Cerebellar cortex (tissue), 1 donor: ENCODE measurements at regions not wholly inside any gene's neighbourhood (a gene's known extent, or its start where the extent isn't known, plus 50 kb on each side); places are given as distances from the start of the nearest gene placed in this dataset.
A peak's percentile ranks its signal among the peaks of the same experiment; 100 is the strongest.

Experiments used
- DNase-seq: peaks from one replicate; pipeline ENCODE4 v3.0.0-alpha.2; 2015; ENCODE audit warnings: low spot score

DNA sequence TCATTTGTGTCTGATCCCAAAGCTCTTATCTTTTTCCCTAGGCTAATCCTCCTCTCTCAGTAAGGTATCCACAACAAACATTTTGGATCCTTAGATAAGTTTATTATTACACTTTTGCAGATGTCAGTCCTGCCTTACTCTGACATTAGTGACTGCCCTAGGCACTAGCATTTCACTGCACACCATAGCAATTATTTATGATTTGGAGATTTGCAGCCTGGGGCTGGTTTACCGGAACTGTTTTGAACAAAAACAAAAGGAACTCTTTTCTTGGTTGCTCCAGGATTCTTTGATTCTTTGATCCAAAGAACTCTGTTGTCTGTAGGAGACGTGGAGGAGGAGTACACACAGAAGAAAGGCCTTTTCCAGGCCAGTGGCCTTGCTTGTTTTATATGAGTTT is 80.4 kb downstream of the EDNRB start:
- DNase-seq, result no peak

DNA sequence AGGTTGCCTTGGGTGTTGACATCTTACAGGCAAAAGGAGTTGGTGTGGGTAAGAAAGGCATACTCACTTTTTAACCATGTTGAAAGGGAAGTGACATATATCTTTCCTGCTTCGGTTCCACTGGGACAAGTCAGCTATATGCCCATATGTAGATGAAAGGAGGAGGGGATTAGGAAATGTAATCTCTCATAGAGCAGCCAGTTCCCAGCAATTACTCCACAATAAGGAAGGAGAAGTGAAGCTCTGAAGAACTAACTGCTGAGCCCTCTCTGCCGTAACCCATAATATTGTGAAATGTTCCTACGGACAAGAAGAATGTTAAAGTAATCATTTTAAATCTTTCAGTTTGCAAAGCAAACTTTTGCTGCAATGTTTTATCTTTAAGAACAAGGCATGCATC is 82.2 kb downstream of the EDNRB start:
- no peak for DNase-seq

DNA sequence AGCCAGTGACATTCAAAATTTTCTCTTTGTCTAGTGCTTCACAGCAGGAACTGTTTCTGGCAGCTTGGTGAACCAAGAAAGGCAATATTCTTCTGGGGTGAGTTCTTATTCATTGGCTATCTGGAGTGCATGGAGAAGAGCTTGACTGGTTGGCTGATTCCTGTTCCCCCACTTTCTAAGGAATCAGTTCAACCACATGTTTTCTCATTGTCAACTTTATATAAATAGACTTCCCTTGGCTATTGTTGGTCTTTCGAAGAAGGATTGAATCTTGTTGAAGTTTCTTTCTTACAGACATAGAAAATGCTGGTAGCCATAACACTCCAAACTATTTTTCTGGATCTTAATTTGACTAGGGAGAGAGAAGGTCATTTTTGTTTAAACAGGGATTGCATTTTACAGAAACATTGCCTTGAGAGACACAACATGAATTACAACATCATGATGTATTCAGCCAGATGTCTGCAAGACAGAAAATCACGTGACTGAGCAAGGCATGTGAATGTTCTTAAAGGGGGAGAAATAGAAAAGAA is 85.2 kb downstream of the EDNRB start:
- no peak for DNase-seq

DNA sequence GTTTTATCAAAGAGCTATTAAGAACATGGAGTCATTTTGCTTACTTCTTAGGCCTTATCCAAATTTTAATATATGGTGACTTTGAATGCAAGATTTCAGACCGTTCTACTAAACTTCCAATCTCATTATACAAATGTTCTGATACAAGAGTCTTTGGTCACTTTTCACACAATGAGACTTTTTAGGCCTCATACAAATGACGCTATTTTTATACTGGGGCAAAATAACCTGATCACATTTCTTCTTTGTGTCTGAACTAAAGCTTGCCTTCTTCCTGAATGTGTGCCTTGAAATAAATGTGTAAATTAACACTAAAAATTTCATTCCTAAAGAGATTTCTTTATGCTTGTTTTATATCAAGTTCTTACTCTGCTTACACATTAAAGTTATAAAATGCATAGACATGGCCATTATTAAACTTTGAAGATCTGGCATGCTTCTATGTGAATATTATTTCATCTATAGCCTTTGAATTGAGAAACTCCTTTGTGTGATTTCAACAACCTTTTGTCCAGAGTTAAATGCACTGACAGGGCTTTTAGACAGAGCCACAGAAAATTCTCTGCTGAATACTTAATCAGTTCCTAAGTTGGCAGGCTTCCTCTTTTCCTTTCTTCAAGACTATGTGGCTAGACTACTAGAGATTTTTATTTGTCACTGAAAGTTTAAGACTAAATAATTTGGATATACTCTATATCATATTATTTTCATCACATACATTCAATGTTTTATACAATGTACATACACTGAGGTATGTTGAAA is 86.1 kb downstream of the EDNRB start:
- DNase-seq, result peak; percentile 19

DNA sequence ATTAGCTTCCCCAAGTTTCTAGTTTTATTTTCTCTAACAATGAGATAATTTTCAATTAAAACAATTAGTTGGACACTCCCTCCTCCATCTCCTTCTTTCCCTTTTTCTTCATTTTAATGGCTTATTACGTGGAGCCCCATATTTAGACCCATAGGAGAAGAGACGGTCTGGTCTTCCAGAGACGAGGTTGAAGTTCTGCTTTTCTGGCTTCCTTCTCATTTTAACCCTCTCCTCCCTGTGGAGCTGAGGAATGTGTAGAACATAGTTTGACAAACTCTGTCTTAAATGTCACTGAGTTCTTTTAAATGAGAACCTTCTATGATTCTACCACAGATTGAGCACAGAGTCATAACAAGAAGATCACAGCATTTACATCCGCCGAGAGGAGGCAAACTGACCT is 86.8 kb downstream of the EDNRB start:
- DNase-seq, result no peak

DNA sequence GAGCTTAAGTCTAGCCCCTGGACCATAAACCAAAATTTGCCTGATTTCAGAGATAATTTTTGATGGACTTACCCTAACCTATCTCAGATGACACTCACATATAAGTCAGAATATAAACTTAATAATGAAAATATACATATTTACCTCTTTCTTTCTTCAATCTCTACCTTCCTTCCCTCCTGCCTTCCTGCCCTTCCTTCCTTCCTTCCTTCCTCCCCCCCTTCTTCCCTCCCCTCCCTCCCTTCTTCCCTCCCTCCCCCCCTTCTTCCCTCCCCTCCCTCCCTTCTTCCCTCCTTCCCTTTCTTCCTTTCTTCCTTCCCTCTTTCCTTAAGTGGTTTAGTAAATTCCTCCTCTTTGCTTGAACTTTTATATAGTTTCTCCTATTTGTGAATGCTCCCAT is 88.7 kb downstream of the EDNRB start:
- no peak for DNase-seq

DNA sequence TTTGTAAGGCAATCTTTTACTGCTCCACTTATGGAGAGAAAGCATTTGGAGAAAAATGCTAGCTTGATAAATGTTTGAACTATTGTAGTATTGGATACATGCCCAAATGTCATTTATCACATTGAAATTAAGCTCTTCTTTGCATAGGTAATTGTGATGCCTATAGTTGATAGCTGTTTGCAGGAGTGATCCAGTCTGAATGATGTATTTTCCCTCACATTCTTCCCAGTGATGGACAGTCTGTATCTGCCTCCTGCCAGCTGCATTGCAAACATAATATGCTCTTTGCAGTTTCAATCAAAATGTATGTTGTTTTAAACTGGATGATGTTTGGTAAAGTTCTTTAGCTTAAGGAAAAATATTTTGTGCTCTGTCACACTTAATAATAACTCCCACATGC is 89.8 kb downstream of the EDNRB start:
- DNase-seq, result no peak

DNA sequence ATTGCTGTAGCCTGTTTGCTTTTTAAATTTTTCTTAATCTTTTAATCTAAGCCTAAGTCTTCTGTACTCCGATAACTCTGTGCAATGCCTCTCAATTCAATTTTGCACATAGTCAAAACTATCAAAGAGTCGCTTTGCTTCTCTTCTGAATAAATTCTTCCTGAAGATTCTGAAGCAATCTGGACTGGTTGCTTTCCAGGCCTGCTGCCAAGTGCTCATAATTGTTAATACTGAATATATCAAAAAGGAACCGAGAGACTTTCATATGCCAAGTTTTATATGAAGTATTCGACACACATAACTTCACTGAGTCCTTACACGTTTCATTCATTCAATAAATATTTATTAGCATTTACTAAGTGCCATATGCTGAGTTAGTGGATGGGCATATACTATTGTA is 91.3 kb downstream of the EDNRB start:
- no peak for DNase-seq

DNA sequence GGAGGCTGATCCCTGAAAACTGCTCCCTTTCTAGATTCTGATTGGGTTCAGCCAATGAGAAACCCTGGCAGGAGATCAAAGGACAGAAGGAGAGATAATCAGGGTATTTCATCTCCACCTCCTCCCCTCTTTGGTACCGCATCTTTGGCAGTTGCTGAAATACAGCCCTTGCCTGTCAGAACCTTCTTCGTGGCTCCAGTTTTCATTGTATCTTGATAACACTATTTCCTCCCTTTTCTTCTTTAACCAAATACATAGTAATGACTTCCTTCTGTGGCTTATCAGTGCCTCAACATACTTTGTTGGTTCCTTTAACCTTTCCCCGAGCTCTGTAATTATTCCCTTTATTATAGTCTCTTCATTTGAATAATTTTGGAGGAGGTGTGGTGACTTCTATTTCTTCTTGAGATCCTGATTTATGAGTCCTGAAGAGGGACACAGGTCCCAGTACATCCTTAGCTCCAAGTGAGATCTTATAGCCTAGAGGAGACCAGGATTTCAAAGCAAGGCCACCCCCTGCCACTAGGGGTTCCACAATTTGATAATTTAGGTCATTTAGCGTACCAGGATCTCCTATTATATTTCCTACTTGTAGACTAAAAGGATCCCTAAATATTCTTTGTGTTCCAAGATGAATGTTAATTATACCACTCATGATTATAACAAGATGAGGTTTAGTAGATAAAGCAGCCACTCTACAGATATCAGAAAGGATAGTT is 98.0 kb downstream of the EDNRB start:
- DNase-seq, result no peak

DNA sequence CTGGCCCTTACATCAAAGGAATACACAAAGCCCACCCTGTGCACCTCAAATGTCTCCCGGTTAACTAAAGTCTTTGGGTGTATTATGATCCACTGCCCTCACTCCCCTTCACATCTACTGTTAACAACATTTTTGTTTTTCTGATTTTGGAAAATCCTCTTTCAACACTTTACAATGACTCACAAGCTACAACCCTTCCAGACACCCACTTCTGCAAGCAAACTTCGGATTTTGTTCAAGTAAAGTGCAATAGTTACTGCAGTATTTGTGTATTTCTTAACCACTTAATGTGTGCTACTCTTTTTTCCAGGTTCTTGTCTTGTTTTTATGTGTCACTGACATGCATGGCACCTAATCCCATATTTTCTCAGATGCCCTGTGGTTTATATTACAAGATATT is 101.1 kb downstream of the EDNRB start:
- DNase-seq, result no peak

DNA sequence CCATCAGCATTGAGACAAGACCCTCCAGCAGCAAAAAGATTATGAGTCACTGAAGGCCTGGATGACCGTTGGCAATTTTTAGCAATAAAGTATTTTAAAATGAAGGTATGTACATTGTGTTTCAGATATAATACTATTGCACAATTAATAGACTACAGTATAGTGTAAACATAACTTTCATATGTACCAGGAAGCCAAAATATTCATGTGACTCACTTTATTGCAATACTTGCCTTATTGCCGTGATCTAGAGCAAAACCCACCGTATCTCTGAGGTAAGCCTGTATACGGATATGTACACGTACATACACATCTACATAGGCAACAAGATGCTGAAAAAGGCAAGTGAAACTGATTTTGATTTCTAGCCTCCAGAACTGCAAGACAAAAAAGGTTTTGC is 103.3 kb downstream of the EDNRB start:
- no peak for DNase-seq
